DND-41 (cell line): ENCODE measurements at regions not wholly inside any gene's neighbourhood (a gene's known extent, or its start where the extent isn't known, plus 50 kb on each side); places are given as distances from the start of the nearest gene placed in this dataset.

Experiments
- ATAC-seq: fragments of 200-7000 bp; cut with Tn5 transposase; 3 replicates; pipeline ENCODE4 v1.9.1; 2021; ENCODE audit warnings: low read depth; ENCODE audit not compliant: insufficient read depth
- DNase-seq: peaks from one replicate; pipeline ENCODE4 v3.0.0-alpha.2; 2020
- H2AFZ ChIP-seq: 2 replicates; pipeline ENCODE4 v1.6.0; 2012; ENCODE audit warnings: low read depth, low read length
- H3K27ac ChIP-seq: 2 replicates; pipeline ENCODE4 v1.5.1; 2012; ENCODE audit warnings: low read length, inconsistent platforms
- H3K27me3 ChIP-seq: fragments of 200-600 bp; sonication (generic); 2 replicates; pipeline ENCODE4 v1.6.0; 2012; ENCODE audit warnings: low read length, mild to moderate bottlenecking, inconsistent platforms; ENCODE audit not compliant: insufficient read depth, poor library complexity
- H3K36me3 ChIP-seq: 2 replicates; pipeline ENCODE4 v1.5.1; 2012; ENCODE audit warnings: low read length, inconsistent platforms; ENCODE audit not compliant: insufficient read depth
- H3K4me1 ChIP-seq: 2 replicates; pipeline ENCODE4 v1.5.1; 2012; ENCODE audit warnings: mild to moderate bottlenecking, low read length; ENCODE audit not compliant: insufficient read depth
- H3K4me2 ChIP-seq: 2 replicates; pipeline ENCODE4 v1.6.0; 2012; ENCODE audit warnings: mild to moderate bottlenecking, moderate library complexity, low read length, inconsistent platforms; ENCODE audit not compliant: insufficient read depth
- H3K4me3 ChIP-seq, 2 experiments: fragments of 200-600 bp in 1 of 2; shearing (Covaris generic) in 1 of 2; 2 replicates each; pipeline ENCODE4 v1.5.1; 2012 to 2016; ENCODE audit warnings: inconsistent platforms in 2 of 2, low read length in 2 of 2, mild to moderate bottlenecking in 2 of 2, low read depth in 1 of 2, moderate library complexity in 1 of 2
- H3K79me2 ChIP-seq: 2 replicates; pipeline ENCODE4 v1.6.0; 2012; ENCODE audit warnings: low read length, inconsistent platforms; ENCODE audit not compliant: insufficient read depth
- H3K9ac ChIP-seq: 2 replicates; pipeline ENCODE4 v1.6.0; 2012; ENCODE audit warnings: low read depth, mild to moderate bottlenecking, inconsistent platforms, low read length, moderate library complexity
- H3K9me3 ChIP-seq: 2 replicates; pipeline ENCODE4 v1.5.1; 2012; ENCODE audit warnings: low read length, moderate library complexity, mild to moderate bottlenecking, inconsistent platforms; ENCODE audit not compliant: insufficient read depth, severe bottlenecking
- H4K20me1 ChIP-seq: 2 replicates; pipeline ENCODE4 v1.6.0; 2012; ENCODE audit warnings: low read length; ENCODE audit not compliant: insufficient read depth
- CTCF ChIP-seq: IDR thresholded peaks from 2 replicates; pipeline ENCODE4 v1.5.1; 2012; ENCODE audit warnings: borderline replicate concordance, low read length, moderate library complexity, mild to moderate bottlenecking; ENCODE audit not compliant: poor library complexity, severe bottlenecking; ENCODE audit errors: extremely low read depth
- EZH2 ChIP-seq: IDR thresholded peaks from 3 replicates; pipeline ENCODE4 v1.6.1; 2012; ENCODE audit warnings: borderline replicate concordance, low read depth, mild to moderate bottlenecking, moderate library complexity, low read length, inconsistent platforms; ENCODE audit not compliant: severe bottlenecking

- H3K79me2 ChIP-seq = no peaks in the 10 kb centered on the region
- no peaks in the 10 kb centered on the region for H3K9me3 ChIP-seq
- no peaks in the 10 kb centered on the region for H3K27me3 ChIP-seq
- H3K36me3 ChIP-seq = no peaks in the 10 kb centered on the region
- no peak overlapping the region for H3K4me2 ChIP-seq
- DNase-seq (no peak), ATAC-seq (no peak)
- H3K4me1 ChIP-seq = no peaks in the 10 kb centered on the region
- H3K4me3 ChIP-seq = no peak overlapping the region
- no peaks in the 10 kb centered on the region for H4K20me1 ChIP-seq
- no peak overlapping the region for H2AFZ ChIP-seq
- TF ChIP-seq CTCF = no peak
- TF ChIP-seq EZH2 = no peak
- no peak overlapping the region for H3K27ac ChIP-seq
- H3K9ac ChIP-seq = no peak overlapping the region
Measured at GRCh38 chr2:228839421-228839876, 431.6 kb downstream of the PID1 start.

GRCh38 chr2:228838819-228839218 lies 432.3 kb downstream of the PID1 start:
- no peak overlapping the region for H3K4me2 ChIP-seq
- no peak overlapping the region for H3K4me3 ChIP-seq
- no peaks in the 10 kb centered on the region for H3K79me2 ChIP-seq
- H3K36me3 ChIP-seq = no peaks in the 10 kb centered on the region
- DNase-seq (no peak), ATAC-seq (no peak)
- no peak overlapping the region for H3K27ac ChIP-seq
- no peaks in the 10 kb centered on the region for H3K9me3 ChIP-seq
- no peaks in the 10 kb centered on the region for H3K27me3 ChIP-seq
- no peaks in the 10 kb centered on the region for H3K4me1 ChIP-seq
- TF ChIP-seq EZH2 (no peak), CTCF (no peak)
- H4K20me1 ChIP-seq = no peaks in the 10 kb centered on the region
- H2AFZ ChIP-seq = no peak overlapping the region
- H3K9ac ChIP-seq = no peak overlapping the region

GRCh38 chr2:228828397-228828796 lies 442.7 kb downstream of the PID1 start:
- ATAC-seq (no peak), DNase-seq (no peak)
- no peaks in the 10 kb centered on the region for H3K9me3 ChIP-seq
- no peak overlapping the region for H3K27ac ChIP-seq
- no peaks in the 10 kb centered on the region for H3K79me2 ChIP-seq
- H2AFZ ChIP-seq = no peak overlapping the region
- no peaks in the 10 kb centered on the region for H3K27me3 ChIP-seq
- H3K4me3 ChIP-seq = no peak overlapping the region
- H3K36me3 ChIP-seq = no peaks in the 10 kb centered on the region
- no peak overlapping the region for H3K4me2 ChIP-seq
- no peak for TF ChIP-seq CTCF
- TF ChIP-seq EZH2 = no peak
- no peak overlapping the region for H3K9ac ChIP-seq
- H4K20me1 ChIP-seq = no peaks in the 10 kb centered on the region
- no peaks in the 10 kb centered on the region for H3K4me1 ChIP-seq

DNA sequence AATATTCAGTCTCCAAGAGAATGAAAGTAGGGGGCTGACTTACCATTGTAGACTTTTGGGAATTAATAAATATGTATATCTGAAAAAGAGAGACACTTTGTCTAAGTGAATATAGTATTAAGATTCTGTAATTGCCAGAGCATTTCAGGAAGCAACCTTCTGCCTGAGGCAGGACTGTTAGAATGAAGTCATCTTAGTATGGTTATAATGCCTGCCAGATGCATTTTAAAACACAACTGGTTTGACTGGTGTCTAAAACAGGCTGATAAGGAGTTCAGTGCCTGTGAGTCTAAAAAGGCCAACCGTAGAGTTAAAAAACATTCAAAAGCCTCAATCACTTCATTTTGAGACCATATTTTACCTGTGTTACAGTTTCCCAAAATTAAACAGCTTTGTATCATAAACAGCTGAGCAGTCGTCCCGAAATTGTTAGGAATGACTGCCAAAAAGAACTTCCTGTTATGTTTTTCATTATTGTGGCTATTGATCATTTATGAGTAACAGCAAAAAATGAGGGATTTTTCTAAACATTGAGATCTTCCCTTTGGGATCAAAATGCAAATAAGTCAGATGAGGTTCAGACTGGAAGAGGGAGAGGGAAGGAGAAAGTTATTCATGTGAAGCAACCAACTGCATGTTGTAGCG lies 443.9 kb downstream of the PID1 start:
- TF ChIP-seq CTCF (no peak), EZH2 (no peak)
- H3K27me3 ChIP-seq = no peaks in the 10 kb centered on the region
- no peaks in the 10 kb centered on the region for H3K36me3 ChIP-seq
- no peak for ATAC-seq
- no peaks in the 10 kb centered on the region for H3K4me1 ChIP-seq
- H4K20me1 ChIP-seq = no peaks in the 10 kb centered on the region
- H2AFZ ChIP-seq = no peak overlapping the region
- DNase-seq = no peak
- H3K79me2 ChIP-seq = no peaks in the 10 kb centered on the region
- H3K27ac ChIP-seq = no peak overlapping the region
- H3K9me3 ChIP-seq = no peaks in the 10 kb centered on the region
- H3K9ac ChIP-seq = no peak overlapping the region
- no peak overlapping the region for H3K4me3 ChIP-seq
- H3K4me2 ChIP-seq = no peak overlapping the region
